Stomach smooth muscle (tissue), 2 donors: ENCODE measurements at regions not wholly inside any gene's neighbourhood (a gene's known extent, or its start where the extent isn't known, plus 50 kb on each side); places are given as distances from the start of the nearest gene placed in this dataset.

Experiments
- H3K27ac ChIP-seq: one replicate; pipeline ENCODE4 v1.7.0; 2013; ENCODE audit warnings: mild to moderate bottlenecking, low read length, inconsistent platforms
- H3K27me3 ChIP-seq, 2 donors: one replicate each; pipeline ENCODE4 v1.7.0; 2013; ENCODE audit warnings: low read length in 2 of 2; ENCODE audit not compliant: insufficient read depth in 2 of 2, control insufficient read depth in 1 of 2
- H3K36me3 ChIP-seq, 2 donors: one replicate each; pipeline ENCODE4 v1.7.0; 2013; ENCODE audit warnings: low read length in 2 of 2; ENCODE audit not compliant: control insufficient read depth in 2 of 2, insufficient read depth in 2 of 2
- H3K4me1 ChIP-seq: one replicate; pipeline ENCODE4 v1.7.0; 2013; ENCODE audit warnings: low read length; ENCODE audit not compliant: control insufficient read depth, insufficient read depth
- H3K4me3 ChIP-seq, 2 donors: one replicate each; pipeline ENCODE4 v1.7.0; 2013; ENCODE audit warnings: low read length in 2 of 2
- H3K9ac ChIP-seq, 2 donors: one replicate each; pipeline ENCODE4 v1.7.0; 2013; ENCODE audit warnings: low read length in 2 of 2, mild to moderate bottlenecking in 1 of 2
- H3K9me3 ChIP-seq, 2 donors: one replicate each; pipeline ENCODE4 v1.7.0; 2013; ENCODE audit warnings: low read length in 2 of 2; ENCODE audit not compliant: control insufficient read depth in 2 of 2
- donor health status: healthy.
- donor health status: Pancreatic carcinoma.

DNA sequence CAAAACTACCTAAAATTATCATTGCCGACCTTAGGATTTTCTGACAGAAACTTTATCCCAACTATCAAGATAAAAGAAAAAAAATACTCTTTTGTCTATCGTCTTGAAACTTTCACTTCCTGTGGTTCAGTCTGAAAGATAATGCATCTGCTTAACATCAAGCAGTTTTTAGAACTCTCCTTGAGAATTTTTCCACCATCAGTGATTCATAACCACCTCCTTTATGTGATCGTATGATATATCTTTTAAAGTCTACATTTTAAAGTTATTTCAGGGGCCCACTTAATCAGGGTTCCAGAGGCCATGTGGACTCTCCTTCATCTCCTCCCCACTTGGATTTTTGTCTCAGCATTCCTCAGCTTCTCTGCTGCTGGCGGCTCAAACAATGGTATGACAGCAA, 272.8 kb upstream of the TENM3 start:
- Histone ChIP-seq H3K27me3 (no peaks in the 10 kb centered on the region), H3K36me3 (no peaks in the 10 kb centered on the region), H3K4me3 (no peak overlapping the region), H3K9ac (no peak overlapping the region), H3K27ac (no peak overlapping the region), H3K9me3 (no peaks in the 10 kb centered on the region), H3K4me1 (no peaks in the 10 kb centered on the region)

DNA sequence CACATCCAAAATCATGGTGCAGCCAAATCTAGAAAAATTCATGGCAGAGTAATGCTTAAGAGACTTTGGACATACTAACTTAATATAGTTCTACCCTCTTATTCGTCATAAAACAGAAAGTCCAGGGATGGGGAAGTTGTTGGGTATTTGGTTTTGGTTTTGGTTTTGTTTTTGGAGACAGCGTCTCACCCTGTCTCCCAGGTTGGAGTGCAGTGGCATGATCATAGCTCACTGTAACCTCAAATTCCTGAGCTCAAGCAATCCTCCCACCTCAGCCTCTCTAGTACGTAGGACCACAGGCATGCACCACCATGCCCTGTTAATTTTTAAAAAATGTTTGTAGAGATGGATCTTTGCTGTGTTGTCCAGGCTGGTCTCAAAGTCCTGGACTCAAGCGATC, 271.8 kb upstream of the TENM3 start:
- no peak overlapping the region for H3K9ac ChIP-seq
- no peak overlapping the region for H3K27ac ChIP-seq
- no peaks in the 10 kb centered on the region for H3K9me3 ChIP-seq
- no peaks in the 10 kb centered on the region for H3K27me3 ChIP-seq
- no peaks in the 10 kb centered on the region for H3K36me3 ChIP-seq
- no peaks in the 10 kb centered on the region for H3K4me1 ChIP-seq
- H3K4me3 ChIP-seq, result no peak overlapping the region

DNA sequence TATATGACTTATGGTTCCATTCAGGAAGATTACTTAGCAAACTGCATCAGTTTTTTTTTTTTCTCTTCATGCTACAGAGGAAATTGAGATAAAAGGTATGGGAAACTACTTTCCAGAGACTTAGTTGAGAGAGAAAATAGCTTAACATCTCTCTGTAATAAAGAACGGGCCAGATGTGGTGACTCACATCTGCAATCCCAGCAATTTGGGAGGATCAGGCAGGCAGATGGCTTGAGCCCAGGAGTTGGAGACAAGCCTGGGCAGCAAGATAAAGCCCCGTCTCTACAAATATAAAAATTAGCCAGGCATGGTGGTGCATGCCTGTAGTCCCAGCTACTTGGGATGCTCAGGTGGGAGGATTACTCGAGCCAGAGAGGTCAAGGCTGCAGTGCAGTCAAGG, 271.2 kb upstream of the TENM3 start:
- Histone ChIP-seq H3K27me3 (no peaks in the 10 kb centered on the region), H3K36me3 (no peaks in the 10 kb centered on the region), H3K9ac (no peak overlapping the region), H3K4me1 (no peaks in the 10 kb centered on the region), H3K4me3 (no peak overlapping the region), H3K9me3 (no peaks in the 10 kb centered on the region), H3K27ac (no peak overlapping the region)

DNA sequence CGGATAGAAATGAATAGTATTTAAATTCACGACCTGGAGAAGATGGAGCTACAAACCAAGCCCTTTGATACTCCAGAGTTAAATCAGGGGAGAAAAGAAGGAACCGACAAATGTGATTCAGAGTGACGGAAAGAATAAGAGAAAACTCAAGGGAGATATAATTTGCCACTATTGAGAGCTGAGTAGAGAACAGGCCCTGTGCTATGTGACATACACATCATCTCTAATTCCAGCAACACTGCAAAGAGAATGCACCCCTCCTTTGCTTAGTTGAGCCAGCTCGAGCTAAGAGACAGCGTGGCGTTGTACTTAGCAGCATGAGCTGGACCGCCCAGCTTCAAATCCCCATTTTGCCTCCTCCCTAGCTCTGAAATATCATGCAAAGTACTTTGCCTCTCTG, 266.4 kb upstream of the TENM3 start:
- Histone ChIP-seq H3K9me3 (peaks cover 0 to 4% of the 10 kb centered on the region in 2 donors), H3K4me3 (no peak overlapping the region), H3K4me1 (no peaks in the 10 kb centered on the region), H3K9ac (no peak overlapping the region), H3K36me3 (no peaks in the 10 kb centered on the region), H3K27ac (no peak overlapping the region), H3K27me3 (no peaks in the 10 kb centered on the region)

DNA sequence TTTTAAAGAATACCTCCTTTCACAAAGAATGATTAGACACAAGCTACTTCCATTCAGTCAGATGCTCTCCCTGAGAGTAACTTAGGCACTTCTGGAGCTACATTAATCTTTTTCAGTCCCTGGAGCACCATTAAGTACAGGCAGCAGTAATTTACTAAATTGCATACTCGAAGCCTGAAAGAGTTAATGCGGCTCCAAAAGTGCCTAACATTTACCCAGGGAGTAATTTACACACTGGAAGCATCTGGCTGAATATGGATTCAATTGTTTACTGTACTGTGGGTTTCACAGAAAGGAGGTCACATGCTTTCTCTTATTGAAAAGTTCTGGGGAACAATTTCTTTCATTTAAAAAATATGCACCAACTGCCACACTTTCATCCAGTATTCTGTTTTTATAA, 260.8 kb upstream of the TENM3 start:
- Histone ChIP-seq H3K36me3 (no peaks in the 10 kb centered on the region), H3K9me3 (peaks cover 0 to 4% of the 10 kb centered on the region in 2 donors), H3K27me3 (no peaks in the 10 kb centered on the region), H3K27ac (no peak overlapping the region), H3K9ac (no peak overlapping the region), H3K4me3 (no peak overlapping the region), H3K4me1 (no peaks in the 10 kb centered on the region)

DNA sequence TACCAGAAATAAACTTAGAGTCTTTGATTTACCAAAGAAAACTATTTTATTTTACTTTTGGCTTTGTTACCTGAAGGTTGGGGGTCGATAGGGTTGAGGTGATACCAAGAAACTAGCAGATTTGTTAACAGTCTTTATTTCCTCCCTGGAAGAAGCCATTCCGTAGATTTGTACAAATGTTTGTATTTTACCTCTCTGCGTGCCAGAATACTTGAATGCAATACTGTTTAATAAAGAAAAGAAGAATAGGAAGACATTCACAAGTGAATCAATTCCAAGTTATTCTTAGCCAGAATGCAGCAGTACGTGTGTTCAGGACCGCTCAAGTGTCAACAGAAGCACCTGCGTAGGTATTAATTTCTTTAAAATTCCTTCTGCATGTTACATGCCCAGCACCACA, 260.3 kb upstream of the TENM3 start:
- Histone ChIP-seq H3K36me3 (no peaks in the 10 kb centered on the region), H3K27ac (no peak overlapping the region), H3K27me3 (no peaks in the 10 kb centered on the region), H3K4me1 (no peaks in the 10 kb centered on the region), H3K9ac (no peak overlapping the region), H3K4me3 (no peak overlapping the region), H3K9me3 (peaks cover 0 to 4% of the 10 kb centered on the region in 2 donors)

DNA sequence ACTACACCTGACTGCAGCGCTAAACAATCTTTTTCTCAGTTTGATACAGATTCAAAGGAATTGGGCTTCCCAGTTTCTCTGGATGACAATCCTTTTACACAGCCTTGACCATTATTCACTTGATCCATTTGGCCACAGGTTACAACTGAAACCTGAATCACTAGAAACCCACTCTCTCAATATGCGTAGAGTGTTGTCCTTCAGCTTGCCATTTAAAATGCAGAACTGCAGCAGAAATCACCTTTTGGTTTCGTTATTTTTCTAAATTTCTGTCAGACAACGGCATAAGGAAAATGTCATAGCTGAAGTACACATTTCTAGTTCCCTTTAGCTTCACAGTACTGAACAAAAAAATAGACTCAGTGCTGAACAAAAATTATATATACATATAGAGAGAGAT, 255.8 kb upstream of the TENM3 start:
- Histone ChIP-seq H3K9ac (no peak overlapping the region), H3K36me3 (no peaks in the 10 kb centered on the region), H3K4me1 (no peaks in the 10 kb centered on the region), H3K27me3 (no peaks in the 10 kb centered on the region), H3K4me3 (no peak overlapping the region), H3K9me3 (no peaks in the 10 kb centered on the region), H3K27ac (no peak overlapping the region)

DNA sequence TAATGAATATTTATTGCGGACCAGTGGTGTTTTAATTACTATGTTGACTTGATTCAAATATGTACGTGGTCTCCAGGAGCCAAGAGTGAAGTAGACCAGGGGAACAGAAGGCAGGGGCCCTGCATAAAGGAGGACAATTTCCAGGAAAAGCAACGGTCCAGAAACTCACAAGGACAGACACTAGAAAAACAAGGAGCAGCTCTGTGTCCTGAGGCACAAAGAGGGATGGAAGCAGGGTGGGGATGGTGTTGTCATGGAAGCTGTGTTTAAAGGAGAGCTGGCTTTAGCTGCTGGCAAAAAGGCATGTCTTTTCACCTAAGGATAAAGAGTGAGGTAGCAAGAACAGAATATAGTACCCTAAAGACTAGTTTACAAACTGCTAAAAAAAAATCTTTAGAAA, 254.1 kb upstream of the TENM3 start:
- Histone ChIP-seq H3K9ac (no peak overlapping the region), H3K27me3 (no peaks in the 10 kb centered on the region), H3K36me3 (no peaks in the 10 kb centered on the region), H3K4me1 (no peaks in the 10 kb centered on the region), H3K4me3 (no peak overlapping the region), H3K27ac (no peak overlapping the region), H3K9me3 (no peaks in the 10 kb centered on the region)

DNA sequence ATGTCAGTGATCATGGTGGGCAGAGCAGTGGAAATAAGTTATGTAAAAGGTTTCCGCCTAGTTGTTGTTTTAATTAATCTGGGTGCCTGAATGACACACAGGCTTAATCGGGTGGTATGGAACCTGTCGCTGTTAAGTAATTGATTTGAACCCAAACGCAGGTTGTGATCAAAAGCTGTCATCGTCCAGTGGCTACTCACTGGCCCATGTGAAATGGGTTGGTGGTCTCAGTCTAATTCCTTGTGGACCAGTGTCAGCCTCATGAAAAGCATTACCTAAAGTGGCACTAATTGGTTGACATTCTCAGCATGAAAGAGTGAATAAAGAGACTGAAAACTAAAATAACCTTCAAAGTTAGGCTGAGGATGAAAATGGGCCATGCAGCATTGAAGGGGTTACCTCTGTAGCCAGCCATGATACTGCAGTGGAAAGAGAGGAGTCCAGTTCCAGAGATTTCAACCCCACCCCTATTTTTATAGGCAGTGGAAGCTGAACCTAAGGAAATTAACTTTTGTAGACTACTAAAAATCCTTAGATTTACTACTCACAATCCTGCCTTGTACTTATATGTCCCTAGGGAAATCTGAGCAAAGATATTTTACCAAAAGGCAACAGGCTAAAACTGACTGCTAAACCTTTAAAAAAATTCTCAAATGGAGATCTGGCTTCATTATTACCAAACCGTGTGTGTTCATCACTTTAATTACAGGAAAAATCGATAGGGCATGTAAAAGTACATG, 251.7 kb upstream of the TENM3 start:
- Histone ChIP-seq H3K36me3 (no peaks in the 10 kb centered on the region), H3K9me3 (no peaks in the 10 kb centered on the region), H3K9ac (no peak overlapping the region), H3K27ac (no peak overlapping the region), H3K4me1 (no peaks in the 10 kb centered on the region), H3K4me3 (no peak overlapping the region), H3K27me3 (no peaks in the 10 kb centered on the region)

DNA sequence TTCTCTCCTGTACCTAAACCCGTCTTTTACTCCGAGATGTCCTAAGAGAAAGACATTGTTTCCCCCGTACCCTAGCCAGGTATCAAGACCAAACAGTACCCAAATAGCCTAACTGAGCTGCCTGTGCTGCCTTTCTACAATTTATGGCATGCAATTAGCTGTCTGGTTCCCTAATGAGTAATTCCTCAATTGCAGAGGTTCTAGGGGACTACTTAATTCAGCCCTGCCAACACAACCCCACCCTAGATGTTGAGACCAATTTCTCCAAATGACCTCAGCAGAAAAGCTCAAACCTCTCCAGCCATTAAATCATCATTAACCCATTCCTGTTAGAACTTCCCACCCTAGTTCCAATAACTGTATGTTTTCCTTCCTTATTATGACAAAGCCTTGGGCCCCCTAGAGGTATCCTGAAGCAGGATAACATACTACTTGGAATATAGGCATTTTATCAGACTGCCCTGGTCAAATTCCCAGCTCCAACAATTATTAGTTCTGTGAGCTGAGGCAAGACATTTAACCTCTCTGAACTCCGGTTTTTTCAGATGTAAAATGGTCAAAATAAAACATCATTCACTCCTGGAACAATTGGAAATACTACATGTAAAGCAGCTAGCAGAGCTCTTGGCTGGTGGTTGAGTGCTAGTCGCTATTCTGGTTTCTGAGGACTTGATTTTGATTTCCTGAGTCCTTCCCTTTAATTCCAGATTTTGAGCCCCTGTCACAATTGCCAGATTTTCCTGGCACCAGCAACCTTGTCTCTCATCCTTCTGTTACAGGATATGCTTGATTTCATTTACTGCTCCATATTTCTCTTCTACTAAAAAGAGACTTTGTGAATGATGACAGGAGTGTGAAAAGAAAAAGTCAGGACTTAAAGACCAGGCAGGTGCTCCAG, 244.6 kb upstream of the TENM3 start:
- H3K36me3 ChIP-seq, result no peaks in the 10 kb centered on the region
- H3K4me1 ChIP-seq, result no peaks in the 10 kb centered on the region
- H3K27me3 ChIP-seq, result no peaks in the 10 kb centered on the region
- no peaks in the 10 kb centered on the region for H3K9me3 ChIP-seq
- H3K27ac ChIP-seq, result no peak overlapping the region
- no peak overlapping the region for H3K4me3 ChIP-seq
- no peak overlapping the region for H3K9ac ChIP-seq

DNA sequence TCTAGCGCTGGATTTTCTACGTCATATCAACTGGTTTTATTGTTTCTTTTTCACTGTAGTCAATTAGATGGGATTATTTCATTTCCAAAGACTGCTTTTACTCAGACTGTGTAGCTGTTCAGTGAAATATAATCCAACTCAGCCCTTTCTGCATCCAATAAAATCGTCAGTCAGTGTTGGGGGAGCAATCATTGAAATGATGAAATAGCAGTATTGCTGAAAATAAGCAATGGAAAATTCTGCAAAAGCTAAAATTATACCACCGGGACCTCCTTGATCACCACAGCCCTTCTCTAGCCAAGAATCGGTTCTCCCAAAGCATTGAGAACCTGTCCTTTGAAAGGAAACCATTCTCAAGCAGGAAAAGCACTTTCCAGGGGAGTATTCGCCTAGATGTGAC, 243.1 kb upstream of the TENM3 start:
- no peaks in the 10 kb centered on the region for H3K4me1 ChIP-seq
- H3K27ac ChIP-seq, result no peak overlapping the region
- H3K36me3 ChIP-seq, result no peaks in the 10 kb centered on the region
- H3K27me3 ChIP-seq, result no peaks in the 10 kb centered on the region
- no peaks in the 10 kb centered on the region for H3K9me3 ChIP-seq
- no peak overlapping the region for H3K9ac ChIP-seq
- H3K4me3 ChIP-seq, result no peak overlapping the region
